ENCODE measurements at regions not wholly inside any gene's neighbourhood (a gene's known extent, or its start where the extent isn't known, plus 50 kb on each side); places are given as distances from the start of the nearest gene placed in this dataset.

GRCh38 chr10:107790271-107790670, 625.8 kb upstream of the SORCS1 start:
- H2BK12ac ChIP-seq (ENCODE audit: insufficient read length, low read depth, low read length), result no peak overlapping the region
- no peak overlapping the region for H2AFZ ChIP-seq (ENCODE audit: low read length)
- H3K27me3 Mint-ChIP-seq (ENCODE audit: low read depth), result no peaks in the 10 kb centered on the region
- no peak overlapping the region for H2AK5ac ChIP-seq (ENCODE audit: insufficient read length, low read length)
- H3K4me1 Mint-ChIP-seq, result no peaks in the 10 kb centered on the region
- no peak overlapping the region for H4K5ac ChIP-seq (ENCODE audit: insufficient read length, low read depth, low read length)
- H3K9me3 ChIP-seq (ENCODE audit: control insufficient read depth, low read depth, low read length), result no peaks in the 10 kb centered on the region
- no peak overlapping the region for H2BK5ac ChIP-seq (ENCODE audit: insufficient read length, low read length)
- no peak for DNase-seq
- H4K91ac ChIP-seq (ENCODE audit: insufficient read length, low read depth, low read length), result no peak overlapping the region
- no peak overlapping the region for H3T11ph ChIP-seq (ENCODE audit: low read length)
- peaks cover 24 to 31% of the 10 kb centered on the region in 2 experiments; a peak in 4 of 5 replicates for H3K9me3 Mint-ChIP-seq
- H3K14ac ChIP-seq (ENCODE audit: insufficient read depth, low read length), result no peak overlapping the region
- H3K9ac ChIP-seq (ENCODE audit: extremely low read depth, insufficient read length, low read length), result no peak overlapping the region
- H3K23ac ChIP-seq (ENCODE audit: insufficient read length, low read depth, low read length), result no peak overlapping the region
- WGBS (ENCODE audit: extremely low coverage, insufficient read length, low lambda C conversion rate), result no CpG with 5 or more reads among the region's 1 CpG
- no peak overlapping the region for H2BK20ac ChIP-seq (ENCODE audit: low read depth, low read length, poor library complexity, severe bottlenecking)
- no peak overlapping the region for H3K27ac Mint-ChIP-seq
- H2BK120ac ChIP-seq (ENCODE audit: low read depth, low read length, poor library complexity, severe bottlenecking), result no peak overlapping the region
- H3K18ac ChIP-seq (ENCODE audit: insufficient read length, low read depth, low read length), result no peak overlapping the region
- no peaks in the 10 kb centered on the region for H3K4me1 ChIP-seq (ENCODE audit: insufficient read depth, low read length)
- H3K23me2 ChIP-seq (ENCODE audit: insufficient read length, low read depth, low read length, poor library complexity, severe bottlenecking), result no peaks in the 10 kb centered on the region
- no peaks in the 10 kb centered on the region for H3K79me1 ChIP-seq (ENCODE audit: insufficient read depth, low read depth, low read length, poor library complexity, severe bottlenecking)
- no peaks in the 10 kb centered on the region for H4K20me1 ChIP-seq (ENCODE audit: control insufficient read depth, insufficient read depth, insufficient read length)
- no peak overlapping the region for H3K27ac ChIP-seq (ENCODE audit: insufficient read length, low read depth, low read length)
- no peak overlapping the region for H3K4me3 Mint-ChIP-seq
- no peak overlapping the region for H4K8ac ChIP-seq (replicated peaks; ENCODE audit: insufficient read length, low read depth, low read length)
- peaks cover 1 to 24% (median 7%) of the 10 kb centered on the region in 3 experiments; a peak in 6 of 7 replicates for H3K36me3 Mint-ChIP-seq (ENCODE audit: insufficient read depth in 1 of 3, low read depth in 3 of 3)
- H3K27me3 ChIP-seq (ENCODE audit: insufficient read depth, low read length), result no peaks in the 10 kb centered on the region
- no peak overlapping the region for H3K56ac ChIP-seq (ENCODE audit: insufficient read length, low read depth, low read length)
- no peak overlapping the region for H2BK15ac ChIP-seq (ENCODE audit: low read depth, low read length)
- no peak for TF ChIP-seq CTCF (conservative IDR thresholded peaks at IDR 0.05)
- no peaks in the 10 kb centered on the region for H3K79me2 ChIP-seq (ENCODE audit: insufficient read depth, low read length)
- H3K4me2 ChIP-seq (ENCODE audit: insufficient read depth, insufficient read length, low read length), result no peak overlapping the region
- H3K4ac ChIP-seq (ENCODE audit: low read depth, low read length), result no peak overlapping the region

Data from H9 (cell line).